Upper lobe of left lung (tissue), 6 donors: ENCODE measurements at regions not wholly inside any gene's neighbourhood (a gene's known extent, or its start where the extent isn't known, plus 50 kb on each side); places are given as distances from the start of the nearest gene placed in this dataset.

Experiments used
- ATAC-seq, 2 donors: fragments of 200-7000 bp; cut with Tn5 transposase; one replicate each; pipeline ENCODE4 v1.9.1; 2022; ENCODE audit warnings: mild to moderate bottlenecking in 2 of 2, moderate library complexity in 2 of 2; ENCODE audit not compliant: low FRiP score in 2 of 2
- DNase-seq, 2 donors: peaks; one replicate each; pipeline ENCODE4 v3.0.0-alpha.2; 2019 to 2020
- H3K27ac ChIP-seq, 4 donors: fragments of 200-600 bp; sonication (generic); one replicate each; pipeline ENCODE4 v1.5.1; 2016 to 2019
- H3K27me3 ChIP-seq, 4 donors: fragments of 200-600 bp; sonication (generic); one replicate each; pipeline ENCODE4 v1.5.1; 2017 to 2019
- H3K36me3 ChIP-seq, 4 donors: fragments of 200-600 bp; sonication (generic); one replicate each; pipeline ENCODE4 v1.5.1; 2016 to 2019
- H3K4me1 ChIP-seq, 4 donors: fragments of 200-600 bp; sonication (generic); one replicate each; pipeline ENCODE4 v1.5.1; 2018 to 2019
- H3K4me3 ChIP-seq, 4 donors: fragments of 200-600 bp; sonication (generic); one replicate each; pipeline ENCODE4 v1.5.1; 2017 to 2019; ENCODE audit warnings: mild to moderate bottlenecking in 2 of 4, moderate library complexity in 1 of 4
- H3K9me3 ChIP-seq, 4 donors: fragments of 200-600 bp; sonication (generic); one replicate each; pipeline ENCODE4 v1.5.1; 2018 to 2019
- CTCF ChIP-seq, 6 experiments: fragments of 450-650 bp in 4 of 6; fragments of 200-600 bp in 2 of 6; sonication (generic) in 2 of 6; IDR thresholded peaks; one replicate each; pipeline ENCODE4 v1.5.1; 2016 to 2019; ENCODE audit warnings: antibody characterized with exemption in 6 of 6
- EP300 ChIP-seq, 4 donors: sonication (generic); formaldehyde crosslinking; IDR thresholded peaks; one replicate each; pipeline ENCODE4 v1.5.1; 2017; ENCODE audit warnings: antibody characterized with exemption in 4 of 4, control low read depth in 2 of 4
- POLR2A ChIP-seq, 4 donors: fragments of 450-650 bp; IDR thresholded peaks; one replicate each; pipeline ENCODE4 v1.5.1; 2016 to 2017; ENCODE audit warnings: antibody characterized with exemption in 4 of 4, mild to moderate bottlenecking in 2 of 4
- POLR2AphosphoS5 ChIP-seq, 2 donors: sonication (generic); formaldehyde crosslinking; IDR thresholded peaks; one replicate each; pipeline ENCODE4 v1.5.1; 2017; ENCODE audit warnings: antibody characterized with exemption in 2 of 2
- WGBS, 2 donors: methylation state at CpG; one replicate each; pipeline ENCODE4 v1.1.5; 2017 to 2018; 5-methylcytosine and 5-hydroxymethylcytosine counted together
- donor health status: DM: no; HTN: no; CAD: no; lungs with moderate emphysema.
- donor health status: DM: no; HTN: yes; CAD: no; lungs with severe emphysema.

GRCh38 chr14:38336298-38336697 is 80.4 kb upstream of the CLEC14A start:
- DNase-seq (no peak), ATAC-seq (no peak)
- no peaks in the 10 kb centered on the region for H3K4me1 ChIP-seq
- H3K27me3 ChIP-seq, result no peaks in the 10 kb centered on the region
- H3K36me3 ChIP-seq, result no peaks in the 10 kb centered on the region
- no peak overlapping the region for H3K4me3 ChIP-seq
- H3K9me3 ChIP-seq, result no peaks in the 10 kb centered on the region
- TF ChIP-seq POLR2A (IDR thresholded peaks at IDR 0.05) (no peak), EP300 (IDR thresholded peaks at IDR 0.05) (no peak), CTCF (IDR thresholded peaks at IDR 0.05) (no peak), POLR2AphosphoS5 (IDR thresholded peaks at IDR 0.05) (no peak)
- H3K27ac ChIP-seq, result no peak overlapping the region

- H3K36me3 ChIP-seq, result no peaks in the 10 kb centered on the region
- DNase-seq (no peak), ATAC-seq (no peak)
- TF ChIP-seq POLR2A (IDR thresholded peaks at IDR 0.05), result no peak
- TF ChIP-seq EP300 (IDR thresholded peaks at IDR 0.05), result no peak
- TF ChIP-seq POLR2AphosphoS5 (IDR thresholded peaks at IDR 0.05), result no peak
- no peak for TF ChIP-seq CTCF (IDR thresholded peaks at IDR 0.05)
- no peak overlapping the region for H3K27ac ChIP-seq
- no peaks in the 10 kb centered on the region for H3K27me3 ChIP-seq
- H3K4me1 ChIP-seq, result no peaks in the 10 kb centered on the region
- 77 to 93% methylated on average over 2 of the region's 2 CpGs for WGBS, 2 donors
- H3K4me3 ChIP-seq, result no peak overlapping the region
- H3K9me3 ChIP-seq, result no peaks in the 10 kb centered on the region
Observed at GRCh38 chr14:38330275-38330674, 74.4 kb upstream of the CLEC14A start.

GRCh38 chr14:38329246-38329645 is 73.4 kb upstream of the CLEC14A start:
- H3K4me1 ChIP-seq, result no peaks in the 10 kb centered on the region

GRCh38 chr14:38316922-38317321 is 61.0 kb upstream of the CLEC14A start:
- Histone ChIP-seq H3K9me3 (peaks cover 0 to 6% (median 0%) of the 10 kb centered on the region in 4 donors), H3K27ac (no peak overlapping the region), H3K4me3 (no peak overlapping the region), H3K36me3 (no peaks in the 10 kb centered on the region), H3K4me1 (no peaks in the 10 kb centered on the region), H3K27me3 (no peaks in the 10 kb centered on the region)
- WGBS, 2 donors, result 84 to 88% methylated on average over 3 of the region's 3 CpGs
- DNase-seq (no peak), ATAC-seq (no peak)
- no peak for TF ChIP-seq CTCF (IDR thresholded peaks at IDR 0.05)
- TF ChIP-seq POLR2A (IDR thresholded peaks at IDR 0.05), result no peak
- TF ChIP-seq POLR2AphosphoS5 (IDR thresholded peaks at IDR 0.05), result no peak
- TF ChIP-seq EP300 (IDR thresholded peaks at IDR 0.05), result no peak

More at GRCh38 chr14:38329246-38329645, 73.4 kb upstream of the CLEC14A start:
- Histone ChIP-seq H3K4me3 (no peak overlapping the region), H3K27ac (no peak overlapping the region), H3K36me3 (no peaks in the 10 kb centered on the region), H3K9me3 (no peaks in the 10 kb centered on the region), H3K27me3 (no peaks in the 10 kb centered on the region)
- DNase-seq, result no peak
- WGBS, 2 donors, result 71 to 81% methylated on average over 1 of the region's 1 CpG
- TF ChIP-seq POLR2A (IDR thresholded peaks at IDR 0.05), result no peak
- no peak for TF ChIP-seq CTCF (IDR thresholded peaks at IDR 0.05)
- no peak for TF ChIP-seq POLR2AphosphoS5 (IDR thresholded peaks at IDR 0.05)
- ATAC-seq, result no peak

- no peak overlapping the region for H3K27ac ChIP-seq
- H3K9me3 ChIP-seq, result no peaks in the 10 kb centered on the region
- no peak overlapping the region for H3K4me3 ChIP-seq
- no peaks in the 10 kb centered on the region for H3K4me1 ChIP-seq
- TF ChIP-seq CTCF (IDR thresholded peaks at IDR 0.05), result no peak
- no peak for TF ChIP-seq POLR2AphosphoS5 (IDR thresholded peaks at IDR 0.05)
- no peak for TF ChIP-seq POLR2A (IDR thresholded peaks at IDR 0.05)
- no peak for TF ChIP-seq EP300 (IDR thresholded peaks at IDR 0.05)
- H3K36me3 ChIP-seq, result no peaks in the 10 kb centered on the region
- no peak for DNase-seq
- no peaks in the 10 kb centered on the region for H3K27me3 ChIP-seq
- ATAC-seq, result no peak
Observed at GRCh38 chr14:38311655-38312054, 55.8 kb upstream of the CLEC14A start.
